ENCODE measurements at regions not wholly inside any gene's neighbourhood (a gene's known extent, or its start where the extent isn't known, plus 50 kb on each side); places are given as distances from the start of the nearest gene placed in this dataset.

DNA sequence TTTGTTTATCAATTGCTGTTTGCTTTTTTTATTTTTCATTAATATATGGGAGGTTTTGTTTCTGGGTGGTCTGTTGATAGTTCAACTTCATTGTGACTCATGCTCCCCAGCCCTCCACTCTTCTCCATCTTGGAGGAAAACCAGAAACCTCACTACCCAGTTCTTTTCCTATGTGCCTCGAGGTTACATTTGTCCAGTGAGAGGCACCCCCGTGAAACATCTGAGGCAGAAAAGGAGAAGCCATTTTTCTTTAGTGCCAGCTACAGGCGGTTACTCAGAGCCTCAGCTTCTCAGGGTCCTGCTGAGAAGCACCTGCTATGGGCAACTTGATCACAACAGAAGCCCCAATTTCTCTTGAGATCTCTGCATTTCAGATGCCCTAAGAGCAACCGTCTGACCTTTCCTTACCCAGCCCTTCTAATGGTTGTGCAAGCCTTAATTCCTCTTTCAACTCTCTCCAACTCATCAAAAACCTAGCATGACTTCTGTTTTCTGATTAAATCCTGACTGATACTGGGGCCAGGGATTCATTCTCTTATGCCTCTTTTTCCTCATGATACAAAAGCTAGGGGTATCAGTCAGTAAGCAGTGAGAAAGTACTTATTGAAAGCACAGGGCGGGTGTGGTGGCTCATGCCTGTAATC, 144.6 kb downstream of the ELOVL4 start:
- no peaks in the 10 kb centered on the region for H3K9me3 ChIP-seq (ENCODE audit: control insufficient read depth, insufficient read depth, low read depth, low read length)
- H3K4me1 ChIP-seq (ENCODE audit: control insufficient read depth, insufficient read depth, low read length), result no peaks in the 10 kb centered on the region
- TF ChIP-seq SP7 (tag by site-specific recombination; IDR thresholded peaks at IDR 0.05), result no peak
- no peak for TF ChIP-seq ZNF473 (tag by site-specific recombination; IDR thresholded peaks at IDR 0.05)
- TF ChIP-seq, protein P1, sequence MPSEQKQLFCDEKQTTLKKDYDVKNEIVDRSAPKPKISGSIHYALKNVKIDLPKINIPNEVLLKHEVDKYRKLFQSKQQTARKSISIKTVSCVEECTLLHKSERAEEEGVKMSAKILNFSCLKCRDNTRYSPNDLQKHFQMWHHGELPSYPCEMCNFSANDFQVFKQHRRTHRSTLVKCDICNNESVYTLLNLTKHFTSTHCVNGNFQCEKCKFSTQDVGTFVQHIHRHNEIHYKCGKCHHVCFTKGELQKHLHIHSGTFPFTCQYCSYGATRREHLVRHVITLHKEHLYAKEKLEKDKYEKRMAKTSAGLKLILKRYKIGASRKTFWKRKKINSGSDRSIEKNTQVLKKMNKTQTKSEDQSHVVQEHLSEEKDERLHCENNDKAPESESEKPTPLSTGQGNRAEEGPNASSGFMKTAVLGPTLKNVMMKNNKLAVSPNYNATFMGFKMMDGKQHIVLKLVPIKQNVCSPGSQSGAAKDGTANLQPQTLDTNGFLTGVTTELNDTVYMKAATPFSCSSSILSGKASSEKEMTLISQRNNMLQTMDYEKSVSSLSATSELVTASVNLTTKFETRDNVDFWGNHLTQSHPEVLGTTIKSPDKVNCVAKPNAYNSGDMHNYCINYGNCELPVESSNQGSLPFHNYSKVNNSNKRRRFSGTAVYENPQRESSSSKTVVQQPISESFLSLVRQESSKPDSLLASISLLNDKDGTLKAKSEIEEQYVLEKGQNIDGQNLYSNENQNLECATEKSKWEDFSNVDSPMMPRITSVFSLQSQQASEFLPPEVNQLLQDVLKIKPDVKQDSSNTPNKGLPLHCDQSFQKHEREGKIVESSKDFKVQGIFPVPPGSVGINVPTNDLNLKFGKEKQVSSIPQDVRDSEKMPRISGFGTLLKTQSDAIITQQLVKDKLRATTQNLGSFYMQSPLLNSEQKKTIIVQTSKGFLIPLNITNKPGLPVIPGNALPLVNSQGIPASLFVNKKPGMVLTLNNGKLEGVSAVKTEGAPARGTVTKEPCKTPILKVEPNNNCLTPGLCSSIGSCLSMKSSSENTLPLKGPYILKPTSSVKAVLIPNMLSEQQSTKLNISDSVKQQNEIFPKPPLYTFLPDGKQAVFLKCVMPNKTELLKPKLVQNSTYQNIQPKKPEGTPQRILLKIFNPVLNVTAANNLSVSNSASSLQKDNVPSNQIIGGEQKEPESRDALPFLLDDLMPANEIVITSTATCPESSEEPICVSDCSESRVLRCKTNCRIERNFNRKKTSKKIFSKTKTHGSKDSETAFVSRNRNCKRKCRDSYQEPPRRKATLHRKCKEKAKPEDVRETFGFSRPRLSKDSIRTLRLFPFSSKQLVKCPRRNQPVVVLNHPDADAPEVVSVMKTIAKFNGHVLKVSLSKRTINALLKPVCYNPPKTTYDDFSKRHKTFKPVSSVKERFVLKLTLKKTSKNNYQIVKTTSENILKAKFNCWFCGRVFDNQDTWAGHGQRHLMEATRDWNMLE (tag by site-specific recombination; conservative IDR thresholded peaks at IDR 0.05; ENCODE audit: low read depth), result no peak
- TF ChIP-seq ZNF664 (tag by site-specific recombination; IDR thresholded peaks at IDR 0.05), result no peak
- no peaks in the 10 kb centered on the region for H3K36me3 ChIP-seq (ENCODE audit: control insufficient read depth in 2 of 2, insufficient read depth in 1 of 2, low read length in 2 of 2)
- no peak overlapping the region for H3K27ac ChIP-seq (ENCODE audit: extremely low read depth, low read depth, low read length)
- ChIA-PET CTCF (interaction anchor here (1.2 to 2.9 kb wide), 2 partner anchors 11 to 67 kb away, joined by 3 to 14 read pairs; no protein-coding TSS in a partner anchor), POLR2A (interaction anchor here (1.0 kb wide), 1 partner anchor 14 kb away, joined by 3 read pairs; no protein-coding TSS in a partner anchor)
- no peak overlapping the region for H3K4me3 ChIP-seq (ENCODE audit: low read depth, low read length)

DNA sequence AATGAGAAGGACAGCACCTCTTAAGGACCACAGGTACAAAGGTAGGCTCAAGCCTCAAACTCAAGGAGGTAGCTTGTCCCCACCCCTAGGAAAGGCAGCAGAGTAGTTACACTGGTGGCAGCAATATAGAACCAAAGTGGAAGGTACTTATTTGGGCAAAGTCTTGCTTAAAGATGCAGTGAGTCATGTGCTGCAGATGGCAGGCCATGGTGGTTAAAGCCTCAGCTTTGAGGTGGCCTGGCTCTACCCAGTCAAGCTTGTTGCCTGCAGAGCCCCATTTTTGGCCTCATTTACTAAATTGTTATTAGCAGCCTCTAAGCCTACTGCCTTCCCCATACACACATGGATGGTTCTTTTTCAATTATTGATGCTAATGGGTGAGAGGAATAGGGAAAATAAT, 146.0 kb downstream of the ELOVL4 start:
- Histone ChIP-seq H3K9me3 (ENCODE audit: control insufficient read depth, insufficient read depth, low read depth, low read length) (no peaks in the 10 kb centered on the region), H3K4me3 (ENCODE audit: low read depth, low read length) (no peak overlapping the region), H3K36me3 (ENCODE audit: control insufficient read depth in 2 of 2, insufficient read depth in 1 of 2, low read length in 2 of 2) (no peaks in the 10 kb centered on the region), H3K4me1 (ENCODE audit: control insufficient read depth, insufficient read depth, low read length) (no peaks in the 10 kb centered on the region), H3K27ac (ENCODE audit: extremely low read depth, low read depth, low read length) (no peak overlapping the region)
- CTCF ChIA-PET, result interaction anchor here (0.6 to 2.9 kb wide), 4 partner anchors 13 to 68 kb away, joined by 3 to 14 read pairs (median 3); no protein-coding TSS in a partner anchor
- POLR2A ChIA-PET, result no interaction called here
- TF ChIP-seq, protein P2, sequence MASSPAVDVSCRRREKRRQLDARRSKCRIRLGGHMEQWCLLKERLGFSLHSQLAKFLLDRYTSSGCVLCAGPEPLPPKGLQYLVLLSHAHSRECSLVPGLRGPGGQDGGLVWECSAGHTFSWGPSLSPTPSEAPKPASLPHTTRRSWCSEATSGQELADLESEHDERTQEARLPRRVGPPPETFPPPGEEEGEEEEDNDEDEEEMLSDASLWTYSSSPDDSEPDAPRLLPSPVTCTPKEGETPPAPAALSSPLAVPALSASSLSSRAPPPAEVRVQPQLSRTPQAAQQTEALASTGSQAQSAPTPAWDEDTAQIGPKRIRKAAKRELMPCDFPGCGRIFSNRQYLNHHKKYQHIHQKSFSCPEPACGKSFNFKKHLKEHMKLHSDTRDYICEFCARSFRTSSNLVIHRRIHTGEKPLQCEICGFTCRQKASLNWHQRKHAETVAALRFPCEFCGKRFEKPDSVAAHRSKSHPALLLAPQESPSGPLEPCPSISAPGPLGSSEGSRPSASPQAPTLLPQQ (tag by site-specific recombination; IDR thresholded peaks at IDR 0.05), result no peak
- TF ChIP-seq HOXD13 (CRISPR knock-in tag; IDR thresholded peaks at IDR 0.05; ENCODE audit: borderline replicate concordance), result no peak

DNA sequence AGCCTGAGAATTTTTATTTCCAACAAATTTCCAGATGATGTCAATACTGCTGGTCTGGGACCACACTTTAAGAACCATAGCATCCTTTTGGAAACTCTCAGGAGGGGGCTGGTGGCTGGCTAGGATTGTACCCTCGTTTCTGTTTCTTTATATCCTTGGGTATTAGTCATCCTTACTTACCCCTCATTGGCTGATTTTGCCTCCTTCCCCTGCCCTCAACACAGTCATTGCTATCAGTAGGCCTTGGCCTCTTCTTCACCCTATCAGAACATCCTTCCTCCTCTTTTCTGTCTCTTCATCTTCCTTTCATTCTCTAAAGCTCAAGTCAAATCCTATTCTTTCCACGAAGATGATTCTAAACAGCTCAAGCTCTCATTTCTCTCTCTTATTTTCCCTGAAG, 148.5 kb downstream of the ELOVL4 start:
- POLR2A ChIA-PET, result no interaction called here

DNA sequence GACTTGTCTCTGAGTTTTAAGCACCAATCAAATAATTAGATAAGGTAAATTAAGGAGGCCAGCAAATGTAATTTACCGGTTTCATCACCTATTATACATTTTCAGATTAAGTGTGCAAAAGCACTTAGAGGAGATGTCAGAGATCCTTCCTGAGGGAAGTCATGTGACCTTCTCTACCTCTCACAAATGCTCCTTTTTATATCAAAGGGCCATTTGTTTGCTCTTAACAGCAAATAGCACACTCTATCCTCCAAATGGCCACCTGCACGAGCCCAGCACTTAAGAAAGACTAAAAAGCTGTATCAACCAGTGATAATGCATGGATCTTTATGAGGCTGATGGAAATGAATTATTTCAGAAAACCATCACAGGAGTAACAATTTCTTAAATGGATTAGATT, 149.4 kb downstream of the ELOVL4 start:
- Histone ChIP-seq H3K4me3 (ENCODE audit: low read depth, low read length) (no peak overlapping the region), H3K4me1 (ENCODE audit: control insufficient read depth, insufficient read depth, low read length) (no peaks in the 10 kb centered on the region), H3K27ac (ENCODE audit: extremely low read depth, low read depth, low read length) (no peak overlapping the region), H3K36me3 (ENCODE audit: control insufficient read depth in 2 of 2, insufficient read depth in 1 of 2, low read length in 2 of 2) (no peaks in the 10 kb centered on the region), H3K9me3 (ENCODE audit: control insufficient read depth, insufficient read depth, low read depth, low read length) (no peaks in the 10 kb centered on the region)
- POLR2A ChIA-PET, result no interaction called here
- CTCF ChIA-PET, result no interaction called here
- TF ChIP-seq, protein P3, sequence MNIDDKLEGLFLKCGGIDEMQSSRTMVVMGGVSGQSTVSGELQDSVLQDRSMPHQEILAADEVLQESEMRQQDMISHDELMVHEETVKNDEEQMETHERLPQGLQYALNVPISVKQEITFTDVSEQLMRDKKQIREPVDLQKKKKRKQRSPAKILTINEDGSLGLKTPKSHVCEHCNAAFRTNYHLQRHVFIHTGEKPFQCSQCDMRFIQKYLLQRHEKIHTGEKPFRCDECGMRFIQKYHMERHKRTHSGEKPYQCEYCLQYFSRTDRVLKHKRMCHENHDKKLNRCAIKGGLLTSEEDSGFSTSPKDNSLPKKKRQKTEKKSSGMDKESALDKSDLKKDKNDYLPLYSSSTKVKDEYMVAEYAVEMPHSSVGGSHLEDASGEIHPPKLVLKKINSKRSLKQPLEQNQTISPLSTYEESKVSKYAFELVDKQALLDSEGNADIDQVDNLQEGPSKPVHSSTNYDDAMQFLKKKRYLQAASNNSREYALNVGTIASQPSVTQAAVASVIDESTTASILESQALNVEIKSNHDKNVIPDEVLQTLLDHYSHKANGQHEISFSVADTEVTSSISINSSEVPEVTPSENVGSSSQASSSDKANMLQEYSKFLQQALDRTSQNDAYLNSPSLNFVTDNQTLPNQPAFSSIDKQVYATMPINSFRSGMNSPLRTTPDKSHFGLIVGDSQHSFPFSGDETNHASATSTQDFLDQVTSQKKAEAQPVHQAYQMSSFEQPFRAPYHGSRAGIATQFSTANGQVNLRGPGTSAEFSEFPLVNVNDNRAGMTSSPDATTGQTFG (tag by site-specific recombination; IDR thresholded peaks at IDR 0.05; ENCODE audit: borderline replicate concordance), result no peak
- TF ChIP-seq ZNF571 (tag by site-specific recombination; IDR thresholded peaks at IDR 0.05), result no peak

More for the DNA sequence above, 148.5 kb downstream of the ELOVL4 start:
- CTCF ChIA-PET, result no interaction called here
- Histone ChIP-seq H3K27ac (ENCODE audit: extremely low read depth, low read depth, low read length) (no peak overlapping the region), H3K4me3 (ENCODE audit: low read depth, low read length) (no peak overlapping the region), H3K4me1 (ENCODE audit: control insufficient read depth, insufficient read depth, low read length) (no peaks in the 10 kb centered on the region), H3K9me3 (ENCODE audit: control insufficient read depth, insufficient read depth, low read depth, low read length) (no peaks in the 10 kb centered on the region), H3K36me3 (ENCODE audit: control insufficient read depth in 2 of 2, insufficient read depth in 1 of 2, low read length in 2 of 2) (no peaks in the 10 kb centered on the region)
- TF ChIP-seq ZNF140 (tag by site-specific recombination; IDR thresholded peaks at IDR 0.05) (no peak), ZNF10 (tag by site-specific recombination; IDR thresholded peaks at IDR 0.05) (no peak)
- TF ChIP-seq, protein P4, sequence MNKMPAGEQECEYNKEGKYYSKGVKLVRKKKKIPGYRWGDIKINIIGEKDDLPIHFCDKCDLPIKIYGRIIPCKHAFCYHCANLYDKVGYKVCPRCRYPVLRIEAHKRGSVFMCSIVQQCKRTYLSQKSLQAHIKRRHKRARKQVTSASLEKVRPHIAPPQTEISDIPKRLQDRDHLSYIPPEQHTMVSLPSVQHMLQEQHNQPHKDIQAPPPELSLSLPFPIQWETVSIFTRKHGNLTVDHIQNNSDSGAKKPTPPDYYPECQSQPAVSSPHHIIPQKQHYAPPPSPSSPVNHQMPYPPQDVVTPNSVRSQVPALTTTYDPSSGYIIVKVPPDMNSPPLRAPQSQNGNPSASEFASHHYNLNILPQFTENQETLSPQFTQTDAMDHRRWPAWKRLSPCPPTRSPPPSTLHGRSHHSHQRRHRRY (tag by site-specific recombination; IDR thresholded peaks at IDR 0.05), result no peak
